Smooth muscle cell (in vitro differentiated cells): ENCODE measurements at regions not wholly inside any gene's neighbourhood (a gene's known extent, or its start where the extent isn't known, plus 50 kb on each side); places are given as distances from the start of the nearest gene placed in this dataset.
"Not testable (repeated sequence)": the region's sequence is repeated elsewhere in the genome, so short reads cannot be mapped to it uniquely, and the experiment has no call there.

Source experiments
- DNase-seq: peaks from one replicate; lab custom pipeline; 2025; ENCODE audit not compliant: unreplicated experiment; lab: John Stamatoyannopoulos, UW
- H2AFZ ChIP-seq: fragments of 200-600 bp; sonication (generic); 2 replicates; pipeline ENCODE4 v1.6.0; 2016; ENCODE audit warnings: antibody characterized with exemption, low read depth, mild to moderate bottlenecking
- H3F3A ChIP-seq: fragments of 200-600 bp; sonication (generic); 2 replicates; pipeline ENCODE4 v1.6.0; 2017; ENCODE audit warnings: antibody characterized with exemption, low read depth
- H3K27ac ChIP-seq: fragments of 200-600 bp; sonication (generic); 2 replicates; pipeline ENCODE4 v1.5.1; 2016; ENCODE audit warnings: low read depth, mild to moderate bottlenecking
- H3K27me3 ChIP-seq: fragments of 200-600 bp; sonication (generic); 2 replicates; pipeline ENCODE4 v1.6.1; 2016; ENCODE audit warnings: low read depth, mild to moderate bottlenecking
- H3K36me3 ChIP-seq: fragments of 200-600 bp; sonication (generic); 2 replicates; pipeline ENCODE4 v1.5.1; 2016; ENCODE audit warnings: low read depth
- H3K4me1 ChIP-seq: fragments of 200-600 bp; sonication (generic); 2 replicates; pipeline ENCODE4 v1.5.1; 2016; ENCODE audit warnings: low read depth
- H3K4me2 ChIP-seq: fragments of 200-600 bp; sonication (generic); 2 replicates; pipeline ENCODE4 v1.6.0; 2016; ENCODE audit warnings: mild to moderate bottlenecking
- H3K4me3 ChIP-seq: fragments of 200-600 bp; sonication (generic); 2 replicates; pipeline ENCODE4 v1.5.1; 2016; ENCODE audit warnings: mild to moderate bottlenecking
- H3K79me2 ChIP-seq: fragments of 200-600 bp; sonication (generic); 2 replicates; pipeline ENCODE4 v1.6.0; 2016; ENCODE audit warnings: low read depth, mild to moderate bottlenecking
- H3K9ac ChIP-seq: fragments of 200-600 bp; sonication (generic); 2 replicates; pipeline ENCODE4 v1.6.0; 2016; ENCODE audit warnings: low read depth
- H3K9me3 ChIP-seq: fragments of 200-600 bp; sonication (generic); replicated peaks from 2 replicates; pipeline ENCODE4 v1.5.1; 2016; ENCODE audit warnings: low read depth
- H4K20me1 ChIP-seq: fragments of 200-600 bp; sonication (generic); 2 replicates; pipeline ENCODE4 v1.6.0; 2016; ENCODE audit warnings: low read depth
- WGBS: methylation state at CpG from one replicate; pipeline ENCODE4 v1.1.7; 2016; ENCODE audit warnings: low lambda C conversion rate; 5-methylcytosine and 5-hydroxymethylcytosine counted together
- TF ChIP-seq, protein P1 (sequence below): fragments of 200-600 bp; sonication (generic); IDR thresholded peaks from 2 replicates; pipeline ENCODE4 v1.5.1; 2017; ENCODE audit warnings: borderline replicate concordance, mild to moderate bottlenecking, antibody characterized with exemption; ENCODE audit not compliant: insufficient read depth, poor library complexity, severe bottlenecking

DNA sequence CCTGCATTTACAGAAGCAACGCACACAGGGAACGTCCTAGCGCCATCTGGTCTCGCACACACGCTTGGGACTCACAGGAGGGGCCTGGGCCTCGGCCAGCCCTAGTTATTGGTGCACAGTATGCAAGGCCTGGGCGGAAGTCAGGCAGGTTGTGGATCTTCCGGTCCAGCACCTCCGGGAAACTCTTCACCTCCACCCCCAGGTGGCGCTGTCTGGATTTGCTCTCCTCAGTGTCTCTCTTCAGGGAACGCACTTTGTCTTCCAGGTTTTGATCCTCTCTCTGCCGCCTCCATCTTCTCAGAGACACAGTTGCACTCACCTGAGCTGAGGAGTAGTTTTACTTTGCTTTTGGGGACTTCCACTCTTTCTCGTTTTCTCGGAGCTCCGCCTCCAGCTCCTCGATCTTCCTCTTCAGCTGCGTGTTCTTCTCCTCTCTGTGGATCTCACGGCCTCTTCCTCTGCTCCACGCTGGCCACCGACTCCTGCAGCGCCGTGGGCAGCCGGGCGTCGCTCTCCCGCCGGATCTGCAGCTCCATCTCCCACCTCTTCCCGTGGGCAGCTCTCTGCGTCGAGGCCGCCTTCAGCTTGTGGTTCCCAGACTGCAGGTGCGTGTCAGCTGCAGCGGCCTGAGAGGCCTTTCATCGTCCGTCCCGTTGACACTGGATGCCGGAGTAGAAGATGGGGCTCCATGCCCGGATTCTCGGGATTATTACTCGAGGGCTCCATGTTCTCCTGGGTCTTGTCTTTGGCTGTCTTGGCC is 933.8 kb downstream of the TMEM121 start:
- H3F3A ChIP-seq: no peaks in the 10 kb centered on the region
- TF ChIP-seq, protein P1, sequence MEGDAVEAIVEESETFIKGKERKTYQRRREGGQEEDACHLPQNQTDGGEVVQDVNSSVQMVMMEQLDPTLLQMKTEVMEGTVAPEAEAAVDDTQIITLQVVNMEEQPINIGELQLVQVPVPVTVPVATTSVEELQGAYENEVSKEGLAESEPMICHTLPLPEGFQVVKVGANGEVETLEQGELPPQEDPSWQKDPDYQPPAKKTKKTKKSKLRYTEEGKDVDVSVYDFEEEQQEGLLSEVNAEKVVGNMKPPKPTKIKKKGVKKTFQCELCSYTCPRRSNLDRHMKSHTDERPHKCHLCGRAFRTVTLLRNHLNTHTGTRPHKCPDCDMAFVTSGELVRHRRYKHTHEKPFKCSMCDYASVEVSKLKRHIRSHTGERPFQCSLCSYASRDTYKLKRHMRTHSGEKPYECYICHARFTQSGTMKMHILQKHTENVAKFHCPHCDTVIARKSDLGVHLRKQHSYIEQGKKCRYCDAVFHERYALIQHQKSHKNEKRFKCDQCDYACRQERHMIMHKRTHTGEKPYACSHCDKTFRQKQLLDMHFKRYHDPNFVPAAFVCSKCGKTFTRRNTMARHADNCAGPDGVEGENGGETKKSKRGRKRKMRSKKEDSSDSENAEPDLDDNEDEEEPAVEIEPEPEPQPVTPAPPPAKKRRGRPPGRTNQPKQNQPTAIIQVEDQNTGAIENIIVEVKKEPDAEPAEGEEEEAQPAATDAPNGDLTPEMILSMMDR: no peak
- H4K20me1 ChIP-seq: no peaks in the 10 kb centered on the region
- H2AFZ ChIP-seq: no peak overlapping the region
- peaks cover 6% of the 10 kb centered on the region for H3K9me3 ChIP-seq
- no peaks in the 10 kb centered on the region for H3K36me3 ChIP-seq
- no peaks in the 10 kb centered on the region for H3K27me3 ChIP-seq
- no peaks in the 10 kb centered on the region for H3K79me2 ChIP-seq
- H3K9ac ChIP-seq: no peak overlapping the region
- H3K4me1 ChIP-seq: no peaks in the 10 kb centered on the region
- no peak for DNase-seq
- 88% methylated on average over 40 of the region's 40 CpGs for WGBS
- H3K4me2 ChIP-seq: no peak overlapping the region
- no peak overlapping the region for H3K27ac ChIP-seq
- no peak overlapping the region for H3K4me3 ChIP-seq

DNA sequence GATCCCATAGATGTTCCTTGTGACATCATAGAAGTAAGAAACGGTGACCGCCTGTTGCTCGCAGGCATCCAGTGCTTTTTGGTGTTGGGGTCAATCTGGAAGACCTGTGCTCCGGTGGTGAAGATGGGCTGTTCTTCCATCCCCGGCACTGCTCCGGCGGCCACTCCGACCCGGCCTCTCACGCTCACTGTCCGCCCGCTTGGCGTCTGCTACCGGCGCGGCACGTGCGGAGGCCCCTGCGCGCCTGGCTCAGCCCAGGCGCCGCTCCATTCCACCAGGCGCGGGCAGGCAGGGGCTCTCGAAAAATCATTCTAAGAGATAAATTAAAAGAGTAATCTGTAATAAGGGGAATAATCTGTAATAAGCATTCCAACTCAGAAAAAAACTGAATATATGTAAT is 934.5 kb downstream of the TMEM121 start:
- Histone ChIP-seq H3K27ac (no peak overlapping the region), H3K36me3 (no peaks in the 10 kb centered on the region), H3K79me2 (no peaks in the 10 kb centered on the region), H3K4me1 (no peaks in the 10 kb centered on the region), H3F3A (no peaks in the 10 kb centered on the region), H2AFZ (no peak overlapping the region), H3K9ac (no peak overlapping the region), H3K9me3 (peaks cover 6% of the 10 kb centered on the region), H3K4me2 (no peak overlapping the region), H3K27me3 (no peaks in the 10 kb centered on the region), H3K4me3 (no peak overlapping the region), H4K20me1 (no peaks in the 10 kb centered on the region)
- WGBS: 89% methylated on average over 25 of the region's 25 CpGs
- TF ChIP-seq, protein P1: no peak
- DNase-seq: no peak

DNA sequence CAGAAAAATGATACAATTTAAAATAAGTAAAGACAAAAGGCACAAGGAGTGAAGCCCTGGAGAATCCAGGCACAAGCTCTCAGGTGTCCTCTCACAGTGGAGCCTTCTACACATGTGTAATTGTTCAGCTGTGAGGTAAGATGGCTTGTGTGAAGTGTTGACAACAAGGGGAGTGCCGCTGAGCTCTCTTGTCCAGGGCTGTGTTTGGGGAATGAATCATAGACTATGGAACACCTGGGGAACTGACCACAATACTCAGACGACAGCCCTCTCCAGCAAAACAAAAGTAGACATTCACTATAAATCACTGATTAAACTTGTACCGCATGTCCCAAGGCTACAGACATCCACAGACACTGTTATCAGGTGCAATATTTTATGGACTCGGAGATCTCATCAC is 940.1 kb downstream of the TMEM121 start:
- H3K79me2 ChIP-seq, DNase-seq, H2AFZ ChIP-seq, H3K4me1 ChIP-seq, H3K4me3 ChIP-seq, H3K9ac ChIP-seq, H4K20me1 ChIP-seq, H3F3A ChIP-seq, H3K27me3 ChIP-seq, H3K36me3 ChIP-seq, H3K27ac ChIP-seq, H3K9me3 ChIP-seq, H3K4me2 ChIP-seq: not testable (repeated sequence)
- 47% methylated on average over 4 of the region's 4 CpGs for WGBS

DNA sequence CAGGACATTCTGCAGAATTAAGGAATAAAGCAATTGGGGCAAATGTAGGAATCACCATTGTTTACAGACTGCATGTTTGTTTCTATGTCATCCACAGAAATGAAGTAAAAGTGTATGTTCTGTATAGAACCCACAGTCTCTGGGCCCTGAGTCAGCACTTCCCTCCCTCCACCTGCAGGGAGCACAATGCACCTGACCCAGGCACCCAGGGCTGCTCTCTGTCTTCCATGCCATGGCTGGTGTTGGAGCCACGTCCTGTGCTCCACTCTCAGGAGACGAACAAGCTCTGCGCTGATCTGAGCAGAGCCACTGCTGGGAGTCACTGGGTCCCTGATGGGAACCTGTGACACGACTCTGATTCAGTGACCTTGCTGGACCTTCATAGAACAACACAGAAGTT is 942.5 kb downstream of the TMEM121 start:
- H3K9ac ChIP-seq, H3K9me3 ChIP-seq, H3F3A ChIP-seq, H3K4me2 ChIP-seq, H3K79me2 ChIP-seq, DNase-seq, H4K20me1 ChIP-seq, H3K36me3 ChIP-seq, H3K4me1 ChIP-seq, H3K27ac ChIP-seq, H3K27me3 ChIP-seq, H2AFZ ChIP-seq, H3K4me3 ChIP-seq: not testable (repeated sequence)
- WGBS: 58% methylated on average over 4 of the region's 4 CpGs

DNA sequence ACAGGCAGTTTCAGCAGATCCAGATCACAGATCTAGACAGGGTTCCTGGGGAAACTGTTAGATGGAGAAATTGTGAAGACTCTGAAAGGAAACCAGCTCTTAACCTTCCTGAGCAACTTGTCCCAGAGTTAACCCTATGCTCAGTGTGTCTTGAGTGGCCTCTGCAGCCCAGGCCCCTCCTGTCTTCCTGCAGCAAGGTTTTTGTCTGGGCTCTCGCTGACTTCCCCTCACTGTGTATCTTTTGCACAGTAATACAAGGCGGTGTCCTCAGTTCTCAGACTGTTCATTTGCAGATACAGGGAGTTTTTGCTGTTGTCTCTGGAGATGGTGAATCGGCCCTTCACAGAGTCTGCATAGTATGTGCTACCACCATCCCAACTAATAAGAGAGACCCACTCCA is 943.6 kb downstream of the TMEM121 start:
- H3K4me1 ChIP-seq, DNase-seq, H3K27me3 ChIP-seq, H3K36me3 ChIP-seq, H3K4me2 ChIP-seq, H3K9me3 ChIP-seq, H3K9ac ChIP-seq, H3F3A ChIP-seq, H4K20me1 ChIP-seq, H3K27ac ChIP-seq, H3K79me2 ChIP-seq, H3K4me3 ChIP-seq, H2AFZ ChIP-seq: not testable (repeated sequence)
- 57% methylated on average over 3 of the region's 3 CpGs for WGBS

DNA sequence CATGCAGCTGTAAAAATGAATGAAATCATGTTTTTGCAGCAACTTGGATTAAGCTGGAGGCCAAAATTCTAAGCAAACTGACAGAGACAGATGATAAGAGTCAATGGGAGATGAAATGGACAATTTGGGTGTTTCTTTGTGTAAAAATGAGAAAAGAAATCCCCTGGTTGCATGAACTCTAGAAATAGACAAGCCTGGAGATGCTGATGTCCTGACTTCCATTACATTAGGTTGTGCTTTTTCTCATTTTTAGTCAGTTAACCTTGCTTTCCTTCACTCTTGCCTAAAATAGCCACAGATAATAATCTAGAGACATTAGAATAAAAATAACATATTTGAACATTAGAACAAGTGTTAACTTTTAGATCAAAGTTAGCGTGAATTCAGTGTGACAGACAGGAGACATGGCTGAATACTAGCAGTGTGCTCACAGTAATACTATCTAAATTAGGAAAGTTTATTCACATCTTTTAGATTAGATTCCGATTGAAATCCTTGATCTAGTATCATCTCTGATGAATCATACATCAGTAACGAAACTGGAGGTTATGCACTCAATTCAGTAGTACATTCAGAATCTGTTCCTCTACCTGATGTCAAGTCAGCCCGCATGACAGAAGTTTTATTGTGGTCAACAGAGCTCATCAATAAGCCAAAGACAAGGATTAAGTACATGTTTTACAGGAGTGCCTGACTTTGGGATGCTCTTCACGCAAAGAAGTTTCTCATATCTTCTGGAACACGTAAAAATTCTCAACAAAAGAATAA is 948.1 kb downstream of the TMEM121 start:
- H3K79me2 ChIP-seq, H3K9me3 ChIP-seq, H3K4me1 ChIP-seq, H3K27me3 ChIP-seq, H3F3A ChIP-seq, H4K20me1 ChIP-seq, DNase-seq, H3K4me3 ChIP-seq, H3K27ac ChIP-seq, H2AFZ ChIP-seq, H3K9ac ChIP-seq, H3K4me2 ChIP-seq, H3K36me3 ChIP-seq: not testable (repeated sequence)
- 48% methylated on average over 6 of the region's 6 CpGs for WGBS

DNA sequence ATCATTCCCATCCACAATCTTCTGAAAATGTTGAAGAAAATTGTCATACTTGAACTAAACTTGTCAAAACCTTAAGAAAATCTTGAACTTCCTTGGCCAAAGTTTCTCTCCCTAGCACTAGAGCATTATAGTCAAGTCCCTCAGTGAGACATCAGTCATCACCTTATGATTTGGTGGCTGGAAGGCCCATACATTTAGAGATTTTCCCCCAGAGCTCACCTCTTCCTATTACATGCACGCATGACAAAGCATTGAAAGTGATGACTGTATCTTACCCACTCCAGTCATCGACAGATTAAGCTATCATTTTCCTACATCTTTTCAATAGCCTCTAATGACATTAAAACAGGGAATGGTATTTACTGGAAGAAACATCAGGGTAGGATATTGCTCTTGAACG is 948.8 kb downstream of the TMEM121 start:
- DNase-seq, H3K4me2 ChIP-seq, H3K27me3 ChIP-seq, H3K9ac ChIP-seq, H3K79me2 ChIP-seq, H3F3A ChIP-seq, H3K9me3 ChIP-seq, H4K20me1 ChIP-seq, H3K4me3 ChIP-seq, H3K4me1 ChIP-seq, H2AFZ ChIP-seq, H3K27ac ChIP-seq, H3K36me3 ChIP-seq: not testable (repeated sequence)
- 53% methylated on average over 3 of the region's 3 CpGs for WGBS
